ENCODE measurements at regions not wholly inside any gene's neighbourhood (a gene's known extent, or its start where the extent isn't known, plus 50 kb on each side); places are given as distances from the start of the nearest gene placed in this dataset.

DNA sequence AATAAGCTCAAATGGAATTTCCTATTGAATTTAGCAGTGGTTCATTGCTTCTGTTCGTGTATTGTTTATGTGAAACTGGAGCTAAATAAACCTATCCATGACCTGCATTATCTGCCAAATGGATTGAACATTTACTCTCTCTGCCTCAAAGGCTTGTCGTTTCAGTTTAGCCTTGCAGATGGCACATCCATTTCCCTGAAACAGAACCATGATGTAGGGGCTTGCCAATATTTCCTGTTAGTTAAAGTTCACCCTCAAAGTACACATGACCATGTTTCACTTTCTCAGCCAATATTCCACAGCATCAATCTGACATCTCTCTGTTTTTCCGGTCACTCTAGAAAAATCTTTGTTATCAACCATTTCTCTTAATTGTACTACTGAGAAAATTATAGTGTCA, 545.3 kb downstream of the TAF11L14 start (continued):
- TF ChIP-seq E2F1 (CRISPR knock-in tag; IDR thresholded peaks at IDR 0.05) (no peak), CCNT2 (IDR thresholded peaks at IDR 0.05; ENCODE audit: borderline replicate concordance, extremely low read depth, insufficient read length, low read depth, low read length) (no peak), ZBTB17 (CRISPR knock-in tag; IDR thresholded peaks at IDR 0.05) (no peak)

- intact Hi-C loops (cut with micrococcal nuclease), result no loop called here
- no peaks in the 10 kb centered on the region for H4K20me1 ChIP-seq (replicated peaks; ENCODE audit: control insufficient read depth, insufficient read depth, low read length)
- FAIRE-seq, result no peak
- TF ChIP-seq SLC30A9 (CRISPR knock-in tag; IDR thresholded peaks at IDR 0.05), result no peak
- no peak for TF ChIP-seq ZNF655 (CRISPR knock-in tag; IDR thresholded peaks at IDR 0.05)
- TF ChIP-seq RFX7 (CRISPR knock-in tag; IDR thresholded peaks at IDR 0.05), result no peak
- no peak for TF ChIP-seq HDAC2 (IDR thresholded peaks at IDR 0.05)
- TF ChIP-seq PTBP1 (IDR thresholded peaks at IDR 0.05; ENCODE audit: low read depth, low read length), result no peak
- TF ChIP-seq ZNF354B (CRISPR knock-in tag; IDR thresholded peaks at IDR 0.05), result no peak
- TF ChIP-seq CREB1 (IDR thresholded peaks at IDR 0.05), result no peak
- no peak for TF ChIP-seq CREB1 (CRISPR knock-in tag; IDR thresholded peaks at IDR 0.05)
- TF ChIP-seq NONO (IDR thresholded peaks at IDR 0.05; ENCODE audit: low read depth in 2 of 2, low read length in 1 of 2), result no peak
- no peak for TF ChIP-seq PURB (CRISPR knock-in tag; IDR thresholded peaks at IDR 0.05; ENCODE audit: low read depth)
- no peak for TF ChIP-seq NFYB (IDR thresholded peaks at IDR 0.05; ENCODE audit: extremely low read depth, insufficient read length)
Observed at GRCh38 chr5:18181575-18181974, 547.3 kb downstream of the TAF11L14 start.

More at GRCh38 chr5:18181575-18181974, 547.3 kb downstream of the TAF11L14 start:
- Histone ChIP-seq H3K9me3 (replicated peaks; ENCODE audit: control insufficient read depth, insufficient read depth, low read depth, low read length) (0 out of 2 replicates have a peak, but pooled peaks cover 2% of the 10 kb centered on the region), H3K27ac (ENCODE audit: extremely low read depth, low read depth, low read length) (no peak overlapping the region), H3K9me1 (ENCODE audit: control insufficient read depth, insufficient read depth, low read length) (no peaks in the 10 kb centered on the region), H2AFZ (ENCODE audit: low read depth, low read length) (no peak overlapping the region), H3K4me1 (replicated peaks in 1 of 2; ENCODE audit: control insufficient read depth in 2 of 2, insufficient read depth in 2 of 2, low read length in 2 of 2) (no peaks in the 10 kb centered on the region), H3K36me3 (ENCODE audit: control insufficient read depth, insufficient read depth, low read length) (no peaks in the 10 kb centered on the region), H3K79me2 (ENCODE audit: control insufficient read depth, insufficient read depth, low read length) (no peaks in the 10 kb centered on the region), H3K9ac (ENCODE audit: insufficient read depth in 1 of 2, low read depth in 2 of 2, low read length in 2 of 2) (no peak overlapping the region), H3K27me3 (ENCODE audit: control insufficient read depth in 2 of 2, insufficient read depth in 2 of 2, low read length in 2 of 2) (no peaks in the 10 kb centered on the region), H3K4me3 (no peak overlapping the region), H3K4me2 (ENCODE audit: insufficient read depth, low read length) (no peak overlapping the region)
- DNase-seq (ENCODE audit: extremely low read depth in 1 of 4, low spot score in 3 of 4), result no peak
- 0% methylated on average over 1 of the region's 1 CpG for WGBS (ENCODE audit: insufficient coverage, low coverage, missing lambda C conversion rate)
- no peak for ATAC-seq
- CTCF ChIA-PET (ENCODE audit: low intra/inter-chr PET ratio), result no interaction called here
- POLR2A ChIA-PET, result no interaction called here
- BruUV-seq (replicated peaks), result no TSS peak
- in situ Hi-C loops (cut with MboI), result no loop called here
